ENCODE measurements at regions not wholly inside any gene's neighbourhood (a gene's known extent, or its start where the extent isn't known, plus 50 kb on each side); places are given as distances from the start of the nearest gene placed in this dataset.

GRCh38 chr5:170159947-170160346, 54.2 kb downstream of the FOXI1 start:
- no peak for DNase-seq (ENCODE audit: low read depth)

GRCh38 chr5:170161069-170161468, 55.4 kb downstream of the FOXI1 start:
- no peak for DNase-seq (ENCODE audit: low read depth)

GRCh38 chr5:170162631-170163321, 57.1 kb downstream of the FOXI1 start:
- DNase-seq (ENCODE audit: low read depth): no peak

- no peak for DNase-seq (ENCODE audit: low read depth)
Observed at GRCh38 chr5:170164087-170164486, 58.4 kb downstream of the FOXI1 start.

- DNase-seq (ENCODE audit: low read depth): no peak
Observed at GRCh38 chr5:170164921-170165320, 59.2 kb downstream of the FOXI1 start.

GRCh38 chr5:170166101-170166500, 60.4 kb downstream of the FOXI1 start:
- no peak for DNase-seq (ENCODE audit: low read depth)

- DNase-seq (ENCODE audit: low read depth): no peak
Observed at GRCh38 chr5:170168002-170168401, 62.3 kb downstream of the FOXI1 start.

GRCh38 chr5:170168797-170169196, 63.1 kb downstream of the FOXI1 start:
- no peak for DNase-seq (ENCODE audit: low read depth)

- no peak for DNase-seq (ENCODE audit: low read depth)
Observed at GRCh38 chr5:170169996-170170395, 62.8 kb upstream of the C5orf58 start.

- DNase-seq (ENCODE audit: low read depth): no peak
Observed at GRCh38 chr5:170171811-170172210, 61.0 kb upstream of the C5orf58 start.

GRCh38 chr5:170173227-170173626, 59.6 kb upstream of the C5orf58 start:
- peak; percentile 2 for DNase-seq (ENCODE audit: low read depth)

GRCh38 chr5:170173647-170174046, 59.1 kb upstream of the C5orf58 start:
- DNase-seq (ENCODE audit: low read depth): no peak

- DNase-seq (ENCODE audit: low read depth): no peak
Observed at GRCh38 chr5:170176916-170177315, 55.9 kb upstream of the C5orf58 start.

GRCh38 chr5:170178814-170179213, 54.0 kb upstream of the C5orf58 start:
- no peak for DNase-seq (ENCODE audit: low read depth)

- no peak for DNase-seq (ENCODE audit: low read depth)
Observed at GRCh38 chr5:170179626-170180025, 53.2 kb upstream of the C5orf58 start.

- no peak for DNase-seq (ENCODE audit: low read depth)
Observed at GRCh38 chr5:170181902-170182301, 50.9 kb upstream of the C5orf58 start.

- DNase-seq (ENCODE audit: low read depth): no peak
Observed at GRCh38 chr5:170182491-170182890, 50.3 kb upstream of the C5orf58 start.
